AG04450 (cell line): ENCODE measurements at regions not wholly inside any gene's neighbourhood (a gene's known extent, or its start where the extent isn't known, plus 50 kb on each side); places are given as distances from the start of the nearest gene placed in this dataset.
"Not testable (repeated sequence)": the region's sequence is repeated elsewhere in the genome, so short reads cannot be mapped to it uniquely, and the experiment has no call there.

Experiments used
- CTCF ChIA-PET: fragments of 300-600, 350-600 bp; formaldehyde crosslinking; extraction: SDS; loops from one replicate; lab custom pipeline; 2022; ENCODE audit warnings: antibody characterized with exemption, inconsistent platforms; lab: Charles Lee
- POLR2A ChIA-PET: fragments of 350-600 bp; formaldehyde crosslinking; extraction: SDS; loops from one replicate; lab custom pipeline; 2021; ENCODE audit warnings: antibody characterized with exemption, inconsistent platforms; lab: Yijun Ruan, JAX
- DNase-seq: peaks from one replicate; pipeline ENCODE4 v3.0.0-alpha.2; 2011; ENCODE audit warnings: low read depth, low spot score
- H3K27ac ChIP-seq: one replicate; pipeline ENCODE4 v1.5.1; 2012; ENCODE audit warnings: low read depth, low read length, control low read depth
- H3K27me3 ChIP-seq: one replicate; pipeline ENCODE4 v1.6.0; 2012; ENCODE audit warnings: low read length; ENCODE audit not compliant: control insufficient read depth, insufficient read depth
- H3K4me3 ChIP-seq: 2 replicates; pipeline ENCODE4 v1.5.1; 2011; ENCODE audit warnings: mild to moderate bottlenecking, low read depth, low read length, control low read depth
- H3K9me3 ChIP-seq: 2 replicates; pipeline ENCODE4 v1.5.1; 2012; ENCODE audit warnings: low read length; ENCODE audit not compliant: control insufficient read depth, insufficient read depth
- CTCF ChIP-seq: IDR thresholded peaks from 2 replicates; pipeline ENCODE4 v1.5.1; 2011; ENCODE audit warnings: low read depth, low read length, control low read depth, inconsistent platforms

GRCh38 chr13:26485786-26486185 is 71.7 kb upstream of the WASF3 start:
- CTCF ChIA-PET: interaction anchor here (1.2 to 2.8 kb wide), 4 partner anchors 8 to 301 kb away, joined by 4 to 13 read pairs (median 8); no protein-coding TSS in a partner anchor
- POLR2A ChIA-PET: no interaction called here
- no peak overlapping the region for H3K27ac ChIP-seq
- no peak for TF ChIP-seq CTCF
- H3K9me3 ChIP-seq: no peaks in the 10 kb centered on the region
- no peak for DNase-seq
- peaks cover 12% of the 10 kb centered on the region for H3K27me3 ChIP-seq
- no peak overlapping the region for H3K4me3 ChIP-seq

- Histone ChIP-seq H3K27me3 (peaks cover 12% of the 10 kb centered on the region), H3K9me3 (no peaks in the 10 kb centered on the region), H3K4me3 (no peak overlapping the region), H3K27ac (no peak overlapping the region)
- CTCF ChIA-PET: interaction anchor here (1.6 to 2.8 kb wide), 4 partner anchors 8 to 302 kb away, joined by 4 to 13 read pairs (median 10); no protein-coding TSS in a partner anchor
- POLR2A ChIA-PET: no interaction called here
- TF ChIP-seq CTCF: no peak
- no peak for DNase-seq
These were observed 70.9 kb upstream of the WASF3 start for GRCh38 chr13:26486550-26486949.

- Histone ChIP-seq H3K9me3 (no peaks in the 10 kb centered on the region), H3K4me3 (no peak overlapping the region), H3K27ac (no peak overlapping the region), H3K27me3 (peaks cover 14% of the 10 kb centered on the region)
- TF ChIP-seq CTCF: no peak
- CTCF ChIA-PET: interaction anchor here (1.8 to 2.8 kb wide), 2 partner anchors 9 to 211 kb away, joined by 8 to 13 read pairs; no protein-coding TSS in a partner anchor
- POLR2A ChIA-PET: no interaction called here
- no peak for DNase-seq
These were observed 69.7 kb upstream of the WASF3 start for GRCh38 chr13:26487781-26488180.

GRCh38 chr13:26488236-26489003 is 69.1 kb upstream of the WASF3 start:
- ChIA-PET POLR2A (no interaction called here), CTCF (no interaction called here)
- Histone ChIP-seq H3K9me3 (no peaks in the 10 kb centered on the region), H3K4me3 (no peak overlapping the region), H3K27me3 (peaks cover 14% of the 10 kb centered on the region), H3K27ac (no peak overlapping the region)
- TF ChIP-seq CTCF: no peak
- DNase-seq: no peak

- H3K4me3 ChIP-seq, H3K27ac ChIP-seq, DNase-seq, POLR2A ChIA-PET, H3K9me3 ChIP-seq: not testable (repeated sequence)
- CTCF ChIA-PET: interaction anchor here (6.0 to 8.3 kb wide), 2 partner anchors 9 to 308 kb away, joined by 46 to 237 read pairs; no protein-coding TSS in a partner anchor
- peaks cover 22% of the 10 kb centered on the region for H3K27me3 ChIP-seq
These were observed 65.2 kb upstream of the WASF3 start for GRCh38 chr13:26492301-26492700.
